ENCODE measurements at regions not wholly inside any gene's neighbourhood (a gene's known extent, or its start where the extent isn't known, plus 50 kb on each side); places are given as distances from the start of the nearest gene placed in this dataset.

GRCh38 chr2:46825939-46826568, 89.6 kb downstream of the MCFD2 start:
- TF ChIP-seq CTCF (IDR thresholded peaks at IDR 0.05) = no peak
- TF ChIP-seq POLR2A (IDR thresholded peaks at IDR 0.05) = no peak
